OCI-LY3 (cell line): ENCODE measurements at regions not wholly inside any gene's neighbourhood (a gene's known extent, or its start where the extent isn't known, plus 50 kb on each side); places are given as distances from the start of the nearest gene placed in this dataset.

Source experiments
- EZH2phosphoT487 ChIP-seq: fragments of 200-600 bp; shearing (Covaris generic); IDR thresholded peaks from 2 replicates; pipeline ENCODE4 v1.6.1; 2018; ENCODE audit warnings: antibody characterized with exemption, mixed run types, low read depth
- TF ChIP-seq, protein P1 (sequence below): fragments of 200-600, 300-600 bp; sonication (generic); IDR thresholded peaks from 2 replicates; pipeline ENCODE4 v1.5.1; 2014; ENCODE audit warnings: antibody characterized with exemption, low read length, low read depth

GRCh38 chr5:84986688-84987087, 602.0 kb upstream of the EDIL3 start:
- TF ChIP-seq, protein P1, sequence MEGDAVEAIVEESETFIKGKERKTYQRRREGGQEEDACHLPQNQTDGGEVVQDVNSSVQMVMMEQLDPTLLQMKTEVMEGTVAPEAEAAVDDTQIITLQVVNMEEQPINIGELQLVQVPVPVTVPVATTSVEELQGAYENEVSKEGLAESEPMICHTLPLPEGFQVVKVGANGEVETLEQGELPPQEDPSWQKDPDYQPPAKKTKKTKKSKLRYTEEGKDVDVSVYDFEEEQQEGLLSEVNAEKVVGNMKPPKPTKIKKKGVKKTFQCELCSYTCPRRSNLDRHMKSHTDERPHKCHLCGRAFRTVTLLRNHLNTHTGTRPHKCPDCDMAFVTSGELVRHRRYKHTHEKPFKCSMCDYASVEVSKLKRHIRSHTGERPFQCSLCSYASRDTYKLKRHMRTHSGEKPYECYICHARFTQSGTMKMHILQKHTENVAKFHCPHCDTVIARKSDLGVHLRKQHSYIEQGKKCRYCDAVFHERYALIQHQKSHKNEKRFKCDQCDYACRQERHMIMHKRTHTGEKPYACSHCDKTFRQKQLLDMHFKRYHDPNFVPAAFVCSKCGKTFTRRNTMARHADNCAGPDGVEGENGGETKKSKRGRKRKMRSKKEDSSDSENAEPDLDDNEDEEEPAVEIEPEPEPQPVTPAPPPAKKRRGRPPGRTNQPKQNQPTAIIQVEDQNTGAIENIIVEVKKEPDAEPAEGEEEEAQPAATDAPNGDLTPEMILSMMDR, result no peak
- no peak for TF ChIP-seq EZH2phosphoT487
